PFSK-1 (cell line): ENCODE measurements at regions not wholly inside any gene's neighbourhood (a gene's known extent, or its start where the extent isn't known, plus 50 kb on each side); places are given as distances from the start of the nearest gene placed in this dataset.

Experiments
- POLR2AphosphoS5 ChIP-seq: IDR thresholded peaks from 2 replicates; pipeline ENCODE4 v1.6.1; 2012; ENCODE audit warnings: low read depth, mild to moderate bottlenecking, control low read depth, low read length, moderate library complexity
- TAF1 ChIP-seq: IDR thresholded peaks from 2 replicates; pipeline ENCODE4 v1.6.1; 2012; ENCODE audit warnings: low read length, control low read depth, borderline replicate concordance; ENCODE audit not compliant: insufficient read depth
- TF ChIP-seq, protein P1 (sequence below), 2 experiments: IDR thresholded peaks; 2 replicates each; pipeline versions ENCODE4 v1.6.1 to v1.8.0; 2011 to 2012; ENCODE audit warnings: low read depth in 2 of 2, low read length in 2 of 2, control low read depth in 1 of 2, inconsistent platforms in 1 of 2, mild to moderate bottlenecking in 1 of 2, moderate library complexity in 1 of 2; ENCODE audit not compliant: insufficient read depth in 1 of 2

DNA sequence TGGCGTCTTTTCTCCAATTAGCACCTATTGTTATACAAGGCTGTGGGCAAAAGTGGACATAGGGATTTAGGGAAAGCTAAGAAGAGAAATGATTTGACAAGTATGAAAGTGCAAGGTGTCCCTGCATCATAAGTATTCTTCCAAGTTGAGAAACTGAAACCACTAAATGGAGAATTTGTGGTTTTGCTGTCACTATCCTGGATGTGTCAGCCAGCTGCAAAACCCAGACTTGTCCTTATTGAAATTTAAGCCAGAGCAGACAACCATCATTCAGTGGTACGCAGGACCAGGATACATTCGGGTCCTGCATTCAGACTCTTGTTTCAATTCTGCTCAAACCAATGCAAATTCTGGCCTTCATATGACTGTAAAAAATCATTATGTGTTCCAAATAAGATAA is 384.8 kb upstream of the TGFBR2 start:
- TF ChIP-seq, protein P1, sequence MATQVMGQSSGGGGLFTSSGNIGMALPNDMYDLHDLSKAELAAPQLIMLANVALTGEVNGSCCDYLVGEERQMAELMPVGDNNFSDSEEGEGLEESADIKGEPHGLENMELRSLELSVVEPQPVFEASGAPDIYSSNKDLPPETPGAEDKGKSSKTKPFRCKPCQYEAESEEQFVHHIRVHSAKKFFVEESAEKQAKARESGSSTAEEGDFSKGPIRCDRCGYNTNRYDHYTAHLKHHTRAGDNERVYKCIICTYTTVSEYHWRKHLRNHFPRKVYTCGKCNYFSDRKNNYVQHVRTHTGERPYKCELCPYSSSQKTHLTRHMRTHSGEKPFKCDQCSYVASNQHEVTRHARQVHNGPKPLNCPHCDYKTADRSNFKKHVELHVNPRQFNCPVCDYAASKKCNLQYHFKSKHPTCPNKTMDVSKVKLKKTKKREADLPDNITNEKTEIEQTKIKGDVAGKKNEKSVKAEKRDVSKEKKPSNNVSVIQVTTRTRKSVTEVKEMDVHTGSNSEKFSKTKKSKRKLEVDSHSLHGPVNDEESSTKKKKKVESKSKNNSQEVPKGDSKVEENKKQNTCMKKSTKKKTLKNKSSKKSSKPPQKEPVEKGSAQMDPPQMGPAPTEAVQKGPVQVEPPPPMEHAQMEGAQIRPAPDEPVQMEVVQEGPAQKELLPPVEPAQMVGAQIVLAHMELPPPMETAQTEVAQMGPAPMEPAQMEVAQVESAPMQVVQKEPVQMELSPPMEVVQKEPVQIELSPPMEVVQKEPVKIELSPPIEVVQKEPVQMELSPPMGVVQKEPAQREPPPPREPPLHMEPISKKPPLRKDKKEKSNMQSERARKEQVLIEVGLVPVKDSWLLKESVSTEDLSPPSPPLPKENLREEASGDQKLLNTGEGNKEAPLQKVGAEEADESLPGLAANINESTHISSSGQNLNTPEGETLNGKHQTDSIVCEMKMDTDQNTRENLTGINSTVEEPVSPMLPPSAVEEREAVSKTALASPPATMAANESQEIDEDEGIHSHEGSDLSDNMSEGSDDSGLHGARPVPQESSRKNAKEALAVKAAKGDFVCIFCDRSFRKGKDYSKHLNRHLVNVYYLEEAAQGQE (IDR thresholded peaks at IDR 0.05; ENCODE audit: insufficient read depth in 1 of 2, low read depth in 2 of 2, low read length in 2 of 2): no peak
- TF ChIP-seq POLR2AphosphoS5: no peak
- TF ChIP-seq TAF1: no peak
